NCI-H1436 treated with DMSO at 0.1 percent for 48 hours (cell line): ENCODE measurements at regions not wholly inside any gene's neighbourhood (a gene's known extent, or its start where the extent isn't known, plus 50 kb on each side); places are given as distances from the start of the nearest gene placed in this dataset.

Experiments
- DNase-seq: peaks from one replicate; lab custom pipeline; 2025; lab: John Stamatoyannopoulos, UW

DNA sequence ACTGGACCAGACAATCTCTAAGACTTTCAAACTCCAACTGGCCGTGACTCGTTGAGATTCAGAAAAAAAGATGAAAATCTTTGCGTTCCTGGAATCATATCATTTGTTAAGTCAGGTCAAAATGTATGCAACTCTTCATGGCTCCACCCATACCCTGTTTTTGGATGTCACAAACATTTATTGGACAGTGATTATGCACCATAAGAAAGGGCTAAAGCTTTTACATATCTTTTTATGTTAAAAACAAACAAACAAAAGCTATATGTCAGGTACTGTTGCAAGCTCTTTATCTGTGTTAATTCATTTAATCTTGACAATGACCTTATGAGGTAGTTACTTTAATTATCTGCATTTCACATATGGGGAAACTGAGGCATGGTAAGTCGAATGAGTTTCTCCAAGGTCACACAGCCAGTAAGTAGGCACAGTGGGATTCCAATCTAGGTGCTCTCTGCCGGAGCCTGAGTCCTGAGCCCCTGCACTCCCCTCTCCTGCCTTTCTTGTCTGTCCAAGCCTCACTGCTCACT is 145.7 kb upstream of the MYCN start:
- no peak for DNase-seq

DNA sequence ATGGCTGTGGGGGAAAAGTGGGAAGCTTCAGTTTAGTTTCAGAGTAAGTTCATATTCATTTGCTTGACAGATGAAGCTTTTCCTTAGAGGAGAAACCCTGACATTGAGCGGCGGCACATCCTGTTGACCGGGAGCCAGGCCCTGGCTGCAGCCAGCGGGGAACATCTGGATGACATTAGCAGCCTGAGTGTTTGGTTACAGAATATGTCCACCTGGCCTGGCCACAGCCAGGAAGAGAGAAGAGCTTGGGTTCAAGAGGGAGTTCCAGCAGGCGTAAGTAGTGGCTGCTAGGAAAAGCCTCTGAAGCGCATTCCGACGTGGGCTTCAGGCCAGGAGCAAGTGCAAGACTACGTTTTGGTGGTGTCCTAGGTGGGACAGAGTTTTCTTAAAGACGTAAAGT is 144.9 kb upstream of the MYCN start:
- no peak for DNase-seq

DNA sequence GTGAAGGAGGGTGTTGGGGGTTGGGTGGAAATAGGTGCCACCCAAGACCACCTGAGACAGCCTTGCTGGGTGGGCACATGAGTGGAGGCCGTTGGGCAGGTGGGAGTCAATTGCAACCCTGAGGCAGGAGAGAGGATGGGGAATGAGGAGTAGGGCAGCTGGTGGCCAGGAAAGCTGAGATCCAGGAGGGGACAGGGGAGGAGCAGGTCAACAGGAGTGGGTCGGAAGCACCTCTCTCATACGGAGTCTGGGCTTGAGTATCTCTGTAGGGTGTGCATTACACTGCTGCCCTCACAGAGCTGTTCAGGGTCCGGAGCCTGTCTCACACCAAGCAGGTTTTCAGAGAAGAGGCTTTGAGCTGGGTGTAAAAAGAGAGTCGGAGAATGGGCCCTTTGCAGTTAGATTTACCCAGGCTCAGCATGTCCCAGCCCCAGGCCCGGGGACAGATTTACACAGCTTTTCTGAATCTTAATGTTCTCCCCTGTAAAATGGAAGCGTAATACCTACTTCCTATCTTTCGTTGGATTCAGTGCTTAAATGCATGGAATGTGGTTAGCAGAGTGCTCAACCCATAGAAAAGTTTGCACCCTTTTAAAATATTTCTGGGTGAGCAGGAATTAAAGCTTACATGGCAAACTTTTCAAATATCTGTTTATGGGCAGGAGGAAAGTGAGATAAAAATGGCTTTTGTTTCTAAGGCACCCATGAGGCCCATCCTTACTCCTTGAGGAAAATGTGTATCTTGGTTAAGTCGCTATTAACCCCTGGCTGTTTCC is 144.0 kb upstream of the MYCN start:
- no peak for DNase-seq

DNA sequence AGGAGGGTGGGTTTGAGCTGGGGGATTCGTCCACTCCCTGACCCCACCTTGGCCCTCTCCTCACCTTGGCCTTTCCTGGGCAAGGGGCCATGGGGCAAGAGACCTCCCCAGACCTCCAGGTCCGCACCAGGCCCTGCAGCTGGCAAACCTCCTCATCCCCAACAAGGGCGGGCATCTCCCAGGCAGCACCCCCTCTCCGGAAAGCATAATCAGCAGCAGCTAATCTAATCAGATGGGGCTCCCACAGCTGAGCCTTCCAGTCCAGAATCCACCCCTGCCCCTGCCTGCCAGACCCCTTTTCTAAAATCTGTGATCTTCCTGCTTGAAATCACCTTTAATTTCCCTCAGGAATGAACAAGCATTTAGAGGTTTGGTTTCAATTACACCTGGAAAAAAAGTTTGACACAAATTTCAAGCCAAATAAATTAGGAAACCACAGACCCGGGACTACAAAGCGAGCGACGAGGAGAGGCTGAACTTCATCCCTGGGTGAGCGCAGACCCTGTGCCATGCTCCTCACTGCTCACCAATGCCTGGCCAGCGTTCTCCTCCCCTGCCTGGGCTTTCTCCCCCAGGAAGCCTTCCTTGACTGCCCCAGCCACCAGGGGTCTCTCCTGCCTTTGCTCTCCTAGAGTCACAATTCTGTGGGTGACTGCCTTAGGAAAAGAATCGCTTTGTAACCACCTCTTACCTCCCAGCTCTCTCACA is 143.0 kb upstream of the MYCN start:
- DNase-seq, result no peak

DNA sequence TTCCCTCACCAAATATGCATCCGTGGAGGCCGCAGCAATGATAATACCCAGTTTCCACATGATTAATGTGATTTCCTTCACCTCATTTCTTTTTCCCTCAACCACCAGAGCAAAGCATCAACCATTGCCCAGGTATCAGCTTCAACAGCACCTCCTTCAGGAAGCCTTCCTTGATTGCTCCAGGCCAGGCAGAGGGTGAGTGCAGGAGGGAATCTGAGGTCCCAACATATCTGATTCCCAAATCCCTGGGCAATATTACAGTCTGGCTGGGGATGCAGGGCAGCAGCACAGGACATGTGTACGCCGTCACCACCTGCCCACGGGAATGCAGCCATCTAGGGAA is 142.4 kb upstream of the MYCN start:
- DNase-seq, result no peak

DNA sequence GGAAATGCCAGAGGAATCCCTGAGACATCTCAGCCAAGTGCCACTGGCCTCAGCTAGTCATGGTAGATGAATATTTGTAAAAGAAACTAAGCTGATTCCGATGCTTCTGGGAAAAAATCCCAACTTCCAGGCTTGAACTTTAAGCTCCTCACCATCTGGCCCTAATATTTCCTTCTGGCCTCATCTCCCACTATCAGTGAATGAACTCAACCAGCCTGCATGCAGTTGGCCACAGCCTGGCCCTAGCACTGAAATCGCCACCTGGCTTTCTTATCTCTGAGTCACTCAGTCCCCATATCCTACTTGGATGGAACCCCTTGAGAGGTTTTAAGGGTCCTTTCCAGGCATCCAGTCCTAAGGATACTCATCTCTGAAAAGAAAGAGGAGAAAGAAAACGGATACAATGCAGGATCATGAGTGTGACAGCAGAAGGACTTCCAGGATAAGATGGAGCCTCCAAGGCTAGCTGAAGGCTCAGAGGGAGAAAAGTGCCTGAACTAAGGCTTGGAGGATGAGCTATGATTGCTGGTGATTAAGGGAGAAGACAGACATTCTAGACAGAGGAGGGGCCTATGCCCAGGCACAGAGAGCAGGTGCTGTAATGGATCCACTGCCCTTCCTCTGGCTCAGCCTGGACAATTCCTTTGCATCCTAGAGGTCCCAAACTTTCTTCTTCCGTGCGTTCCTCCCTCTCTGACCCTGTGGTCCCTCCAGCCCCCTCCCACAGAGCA is 141.5 kb upstream of the MYCN start:
- no peak for DNase-seq

DNA sequence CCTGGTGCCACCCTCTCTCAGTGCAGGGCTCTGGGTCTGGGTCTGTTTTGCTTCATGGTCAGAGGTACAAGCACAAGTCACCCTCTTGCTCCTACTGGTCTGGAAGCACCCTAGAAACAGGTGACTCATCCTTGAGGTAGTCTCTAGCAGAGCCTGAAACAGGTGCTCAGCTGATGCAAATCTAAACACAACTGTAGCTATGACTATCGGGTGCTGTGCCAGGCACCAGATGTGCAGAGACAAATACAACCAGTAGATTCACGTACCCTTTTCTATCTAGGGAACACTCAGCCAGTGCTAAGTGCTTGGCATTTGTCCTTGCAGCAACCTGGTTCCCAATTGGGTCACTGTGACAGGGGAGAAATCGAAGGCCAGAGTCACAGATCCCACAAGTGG is 140.9 kb upstream of the MYCN start:
- no peak for DNase-seq

DNA sequence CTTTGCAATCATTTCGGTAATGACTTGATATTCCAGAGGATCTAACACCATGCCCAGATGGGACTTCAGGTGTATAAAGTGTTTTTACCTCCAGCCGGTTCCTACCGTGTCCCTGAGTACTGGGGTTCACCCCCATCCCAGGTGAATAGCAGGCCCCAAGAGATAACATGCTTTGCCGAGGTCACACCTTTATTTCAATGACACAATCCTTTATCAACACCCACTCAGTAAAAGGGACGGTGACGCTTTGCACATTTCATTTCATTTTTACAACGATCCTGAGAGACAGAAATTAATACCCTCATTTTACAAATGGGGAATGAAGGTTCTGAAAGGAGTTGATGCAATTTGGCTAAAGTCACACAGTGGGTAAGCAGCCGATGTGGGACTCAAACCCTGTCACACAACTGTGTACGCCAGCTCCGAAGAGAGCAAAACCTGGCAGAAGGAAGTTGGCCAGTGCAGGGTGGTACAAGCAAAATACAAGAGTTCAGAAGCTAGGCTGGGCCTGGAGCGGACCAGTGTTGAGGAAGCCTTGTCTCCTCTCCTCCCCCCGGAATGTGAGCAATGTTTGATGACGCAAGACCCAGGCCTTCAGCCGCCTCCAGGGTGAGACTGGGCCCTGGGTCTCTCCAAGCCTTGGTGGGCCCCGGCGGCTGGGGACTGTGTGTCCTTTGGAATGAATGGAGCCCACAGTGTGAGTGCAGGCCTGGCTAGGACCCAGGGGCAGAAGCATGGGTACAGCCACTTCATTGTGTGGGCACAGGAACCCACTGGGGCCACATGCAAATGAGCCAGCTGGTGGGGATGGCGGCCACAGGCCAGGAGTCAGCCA is 139.6 kb upstream of the MYCN start:
- no peak for DNase-seq

DNA sequence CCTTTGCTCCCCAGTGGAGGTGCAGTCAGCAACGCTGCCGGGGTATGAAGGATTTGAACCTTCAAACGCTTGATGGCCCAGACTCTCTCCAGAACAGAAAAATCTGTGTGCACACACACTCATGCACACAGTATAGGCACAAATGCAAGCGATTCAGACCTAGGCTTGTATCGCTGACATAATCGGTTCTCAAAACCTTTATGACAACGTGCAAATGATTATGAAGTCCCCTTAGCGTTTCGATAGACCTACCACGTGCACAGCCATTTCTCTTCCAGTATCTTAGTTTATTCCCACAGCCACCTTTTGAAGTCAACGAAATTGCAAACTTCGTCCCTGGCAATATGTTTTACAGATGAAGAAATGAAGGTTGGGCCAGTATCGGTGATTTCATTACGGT is 138.9 kb upstream of the MYCN start:
- no peak for DNase-seq

DNA sequence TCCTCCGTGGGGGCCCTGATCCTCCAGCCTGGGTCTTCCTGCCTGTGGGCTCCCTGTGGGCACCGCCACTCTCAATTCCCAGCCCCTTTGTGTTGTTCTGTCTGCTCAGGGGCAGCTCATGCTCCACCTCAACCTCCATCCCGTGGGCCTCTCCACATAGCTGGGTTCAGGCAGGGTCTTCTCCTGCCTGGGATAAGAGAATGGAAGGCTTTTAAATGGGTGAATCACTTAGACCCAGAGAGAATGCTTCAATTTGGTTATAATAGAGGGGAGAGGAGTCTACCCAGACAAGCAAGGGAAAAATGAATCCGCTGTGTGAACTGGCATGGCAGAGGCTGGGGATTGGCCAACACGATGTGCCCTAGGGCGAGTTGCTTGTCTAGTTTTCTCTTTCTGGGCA is 138.4 kb upstream of the MYCN start:
- no peak for DNase-seq

DNA sequence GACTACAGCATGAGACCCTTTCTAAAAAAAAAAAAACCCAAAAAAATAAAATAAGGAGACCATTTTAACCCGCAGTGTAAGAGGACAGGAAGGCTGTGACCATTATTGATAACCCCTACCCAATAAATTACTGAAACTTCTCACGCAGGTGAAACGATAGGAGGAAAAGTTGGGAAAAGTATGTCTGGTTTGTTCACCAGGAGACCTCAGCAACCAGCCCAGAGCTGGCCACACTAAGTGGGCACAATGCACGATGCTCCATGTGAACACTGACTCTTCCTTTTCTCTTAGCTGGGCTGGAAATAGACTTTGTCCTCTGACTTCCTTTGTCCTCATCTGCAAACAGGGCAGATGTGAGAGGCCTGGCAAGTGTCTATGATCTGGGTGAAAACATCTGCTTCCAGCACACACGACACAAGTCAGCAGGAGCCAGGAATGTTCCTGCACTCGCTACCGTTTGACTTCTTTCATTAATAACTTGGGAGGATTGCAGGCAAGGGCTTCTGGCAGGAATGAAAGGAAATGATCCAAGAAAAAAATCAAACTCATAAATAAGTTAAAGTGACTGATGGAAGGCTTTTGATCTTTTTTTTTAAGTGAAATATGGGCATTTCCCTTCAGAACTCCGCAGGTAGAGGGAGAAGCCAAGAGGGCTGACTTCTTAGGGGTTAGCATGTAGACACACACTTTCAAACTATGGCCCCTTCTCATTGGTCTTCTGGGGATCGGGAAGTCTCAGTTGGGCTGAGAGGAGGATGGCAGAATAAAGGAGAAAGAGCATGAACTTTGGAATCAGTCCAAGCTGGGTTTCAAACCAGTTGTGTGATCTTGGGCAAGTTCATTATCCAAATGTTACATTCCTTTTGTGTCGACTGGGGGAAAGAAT is 137.4 kb upstream of the MYCN start:
- DNase-seq, result no peak

DNA sequence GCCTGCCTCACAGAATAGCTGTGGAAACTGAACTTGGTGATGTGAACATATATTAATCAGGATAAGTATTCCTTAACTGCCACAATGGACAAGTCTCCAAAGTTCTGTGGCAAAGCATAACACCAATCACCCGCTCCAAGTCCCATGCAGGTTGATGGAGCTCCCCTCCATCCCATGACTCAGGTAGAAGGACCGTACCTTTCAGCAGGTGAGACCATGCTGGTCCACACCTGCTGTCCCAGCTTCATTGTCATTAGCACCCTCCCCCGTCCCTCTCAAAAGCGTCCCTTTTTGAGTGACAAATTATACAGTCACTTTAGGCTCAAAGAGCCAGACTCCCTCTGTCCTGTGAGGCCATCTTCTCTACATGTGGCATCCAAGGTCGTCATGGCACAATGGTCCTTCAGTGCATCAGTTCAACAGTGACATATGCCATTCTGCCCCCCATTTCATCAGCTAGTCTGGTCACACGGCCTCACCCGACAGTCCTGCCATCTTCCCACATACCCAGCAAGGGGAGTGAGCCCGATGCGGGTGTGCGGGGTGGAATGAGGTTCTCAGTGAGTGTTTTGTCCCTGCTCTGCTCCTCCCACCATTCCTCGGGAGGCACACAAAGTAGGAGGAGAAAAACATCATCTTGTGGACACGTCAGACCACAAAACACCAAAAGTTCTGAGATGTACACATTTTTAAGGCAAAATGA is 136.7 kb upstream of the MYCN start:
- no peak for DNase-seq

DNA sequence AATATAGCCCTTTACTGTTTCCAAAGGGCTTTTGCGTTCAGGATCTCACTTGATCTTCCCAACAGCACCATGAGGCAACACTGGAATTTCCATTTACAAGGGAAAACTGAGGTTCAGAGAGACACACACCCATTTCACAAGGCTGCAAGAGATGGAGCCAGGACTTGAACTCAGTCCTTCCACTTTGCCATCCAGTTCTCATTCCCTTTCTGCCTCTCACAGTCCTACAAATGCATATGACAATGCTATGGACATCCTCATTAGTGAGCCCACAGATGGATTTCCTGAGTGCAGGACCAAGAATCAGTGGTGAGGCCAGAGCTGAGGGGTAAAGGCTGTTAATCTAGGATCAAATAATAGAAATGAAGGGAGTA is 136.1 kb upstream of the MYCN start:
- no peak for DNase-seq

DNA sequence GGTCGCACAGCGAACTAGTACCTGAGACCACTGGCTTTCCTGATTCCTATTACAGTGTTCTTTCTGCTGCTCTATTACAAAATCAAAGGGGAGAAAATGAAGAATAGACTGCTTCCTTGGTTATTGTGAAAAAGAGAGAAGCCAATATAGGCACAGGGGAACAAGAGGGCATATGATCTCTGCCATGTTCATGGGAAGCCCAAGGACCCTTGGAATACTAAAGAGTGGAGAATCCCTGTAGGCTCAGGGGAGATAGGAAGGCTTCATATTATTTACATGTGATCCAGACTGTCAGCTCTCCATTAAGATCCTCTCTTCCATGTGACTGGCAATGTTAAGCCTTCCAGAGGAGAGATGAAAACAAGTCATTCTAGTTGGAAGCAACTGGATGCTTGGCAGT is 135.7 kb upstream of the MYCN start:
- no peak for DNase-seq

DNA sequence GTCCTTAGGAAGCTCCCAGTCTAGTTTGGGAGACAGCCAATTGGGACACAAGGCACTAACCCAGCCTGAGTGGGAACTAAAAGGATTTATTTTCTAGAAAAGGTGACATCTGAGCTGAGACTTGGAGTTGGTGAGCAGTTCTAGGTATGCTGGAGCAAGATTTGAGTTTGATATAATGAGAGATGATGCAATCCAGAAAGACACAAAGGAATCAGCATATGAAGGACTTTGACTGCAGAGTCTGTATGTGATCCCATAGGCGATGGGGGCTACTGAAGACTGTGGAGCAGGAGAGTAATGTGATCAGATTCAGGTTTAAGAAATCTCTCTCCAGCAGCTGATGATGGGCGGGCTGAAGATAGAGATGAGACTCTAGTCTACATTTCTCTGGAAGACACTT is 135.1 kb upstream of the MYCN start:
- DNase-seq, result no peak

DNA sequence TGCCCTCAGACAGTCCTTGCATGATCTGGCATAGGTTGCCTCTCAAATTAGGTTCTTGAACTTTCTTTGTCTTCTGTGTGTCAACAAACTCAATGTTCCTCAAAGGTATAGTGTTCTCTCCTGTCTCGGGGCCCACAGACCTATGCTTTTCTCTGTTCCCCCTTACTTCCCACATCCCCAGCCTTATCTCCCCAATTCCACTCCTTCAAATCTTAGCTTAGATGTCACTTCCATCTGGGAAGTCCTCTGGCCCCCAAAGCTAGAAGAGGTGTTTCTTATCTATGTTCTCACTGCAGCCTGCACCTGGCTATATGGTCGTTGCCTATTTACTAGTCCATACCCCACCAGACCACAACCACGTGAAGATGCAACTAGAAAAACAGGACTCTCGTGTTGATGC is 134.6 kb upstream of the MYCN start:
- no peak for DNase-seq

DNA sequence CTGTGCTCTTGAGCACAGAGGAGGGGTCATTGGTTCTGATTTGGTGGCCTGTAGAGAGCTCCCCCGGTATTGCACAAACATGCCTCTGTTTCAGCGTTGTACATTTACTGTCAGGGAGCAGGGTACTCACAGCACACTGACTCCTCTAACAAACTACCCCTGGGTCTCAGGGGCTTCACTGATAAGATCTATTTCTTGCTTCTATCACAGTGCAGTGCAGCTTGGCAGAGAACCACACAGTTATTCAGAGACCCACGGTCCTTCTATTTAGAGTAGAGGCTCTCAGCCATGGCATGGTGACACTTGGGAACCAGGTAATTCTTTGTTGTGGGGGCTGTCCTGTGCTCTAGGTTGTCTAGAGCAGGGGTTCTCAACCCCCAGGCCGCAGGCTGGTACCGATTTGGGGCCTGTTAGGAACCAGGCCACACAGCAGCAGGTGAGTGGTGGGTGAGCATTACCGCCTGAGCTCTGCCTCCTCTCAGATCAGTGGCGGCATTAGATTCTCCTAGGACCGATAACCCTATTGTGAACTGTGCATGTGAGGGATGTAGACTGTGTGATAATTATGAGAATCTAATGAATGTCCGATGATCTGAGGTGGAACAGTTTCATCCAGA is 133.4 kb upstream of the MYCN start:
- DNase-seq, result no peak

DNA sequence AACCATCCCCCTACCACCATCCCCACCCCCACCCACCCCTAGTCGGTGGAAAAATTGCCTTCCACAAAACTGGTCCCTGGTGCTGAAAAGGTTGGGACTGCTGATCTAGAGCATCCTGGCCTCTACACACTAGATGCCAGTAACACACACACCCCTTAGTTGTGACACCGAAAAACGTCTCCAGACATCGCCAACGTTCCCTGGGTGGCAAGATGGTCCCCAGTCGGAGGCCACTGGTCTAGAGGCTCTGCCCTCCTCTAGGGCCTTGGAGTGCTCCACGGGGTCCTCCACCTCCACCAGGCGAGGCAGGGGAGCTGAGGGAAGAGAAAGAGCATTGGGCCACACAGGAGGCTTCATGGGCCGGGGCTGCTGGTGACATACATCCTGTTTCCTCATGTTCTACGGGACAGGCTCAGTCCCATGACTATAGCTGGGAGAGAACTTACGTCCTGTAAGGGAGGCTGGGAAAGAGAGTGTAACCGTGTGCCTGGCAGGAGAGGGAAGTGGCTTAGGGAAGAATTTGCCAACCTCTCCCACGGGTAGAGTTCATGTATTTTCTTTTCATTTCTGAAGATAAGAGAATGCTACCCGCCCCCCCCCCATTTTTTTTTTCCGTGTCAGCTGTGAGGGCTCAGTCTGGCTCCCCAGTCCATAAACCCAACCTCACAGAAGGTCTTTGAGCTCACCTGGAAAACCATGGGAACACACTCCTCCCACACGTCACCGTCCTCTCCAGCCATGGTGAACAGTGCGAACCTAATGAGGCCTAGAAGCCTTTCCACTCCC is 132.7 kb upstream of the MYCN start:
- DNase-seq, result no peak

DNA sequence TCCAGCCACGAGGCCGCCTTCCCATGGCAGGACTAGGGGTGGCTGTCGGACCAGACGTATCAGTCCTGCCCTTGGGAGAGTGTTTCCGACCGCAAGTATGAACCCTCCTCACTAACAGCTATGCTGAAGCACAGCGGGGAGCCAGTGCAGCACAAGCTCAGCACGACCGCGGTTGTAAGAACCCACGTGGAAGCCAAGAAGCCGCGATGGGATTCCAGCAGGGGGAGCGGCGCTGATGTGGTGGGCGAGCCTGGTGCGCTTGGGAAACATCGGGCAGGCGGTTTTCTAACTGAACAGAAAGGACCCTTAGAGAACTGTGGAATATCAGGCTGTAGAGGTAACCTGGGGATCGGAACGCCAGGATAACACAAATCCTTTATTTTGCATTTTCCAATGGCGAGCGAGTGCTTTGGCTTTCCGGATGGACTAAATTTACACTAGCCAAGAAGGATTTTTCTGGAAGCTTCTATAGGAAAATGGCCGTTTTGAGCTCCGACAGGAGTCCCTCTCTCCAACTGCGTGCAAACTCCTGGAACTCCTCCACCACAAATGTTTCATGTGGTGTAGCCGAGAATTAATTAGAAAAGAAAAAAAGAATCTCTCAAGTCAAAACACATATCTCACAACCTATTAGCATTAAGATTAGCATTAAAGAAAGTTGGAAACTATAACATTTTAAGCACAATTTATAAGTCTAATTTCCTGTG is 132.0 kb upstream of the MYCN start:
- DNase-seq, result no peak
